DMS 273 (cell line): ENCODE measurements at regions not wholly inside any gene's neighbourhood (a gene's known extent, or its start where the extent isn't known, plus 50 kb on each side); places are given as distances from the start of the nearest gene placed in this dataset.

ENCODE experiments used
- DNase-seq: peaks from one replicate; lab custom pipeline; 2025; ENCODE audit not compliant: unreplicated experiment; lab: John Stamatoyannopoulos, UW

DNA sequence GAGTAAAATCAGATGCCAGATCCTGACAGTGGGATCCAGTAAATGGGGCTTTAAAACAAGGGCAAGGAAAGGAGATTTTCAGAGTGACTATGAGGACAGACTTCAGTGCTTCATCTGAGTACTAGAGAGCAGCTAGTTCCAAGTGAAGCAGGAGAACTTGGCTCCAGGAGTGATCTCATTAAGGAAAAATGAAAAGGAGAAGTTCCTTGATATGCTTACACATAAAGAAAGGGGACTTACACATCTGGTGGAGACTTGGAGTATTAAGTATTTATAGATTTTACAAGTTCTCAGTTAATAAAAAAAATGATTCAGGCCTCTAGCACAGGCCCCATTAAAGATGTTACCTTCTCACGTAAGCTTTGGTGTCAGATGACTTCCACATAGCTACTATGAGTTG, 105.8 kb downstream of the ICOS start:
- DNase-seq = no peak

DNA sequence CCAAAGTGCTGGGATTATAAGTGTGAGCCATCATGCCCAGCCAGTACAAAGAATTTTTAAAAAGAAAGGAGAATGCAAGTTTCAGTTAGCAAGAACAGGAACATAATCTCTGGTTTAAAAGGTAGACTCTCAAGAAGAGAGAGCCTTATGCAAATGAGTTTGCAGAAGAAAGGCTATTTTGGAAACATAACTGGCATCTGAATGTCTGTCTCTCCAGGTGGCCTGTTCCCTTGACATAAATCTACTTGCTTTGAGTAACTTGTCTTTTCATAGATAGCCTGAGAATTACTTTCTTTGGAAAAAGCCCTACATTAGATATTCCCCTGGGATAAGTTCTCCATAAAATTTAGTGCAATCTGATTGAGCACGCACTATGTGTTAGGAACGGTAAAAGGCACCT, 109.6 kb downstream of the ICOS start:
- DNase-seq = no peak

DNA sequence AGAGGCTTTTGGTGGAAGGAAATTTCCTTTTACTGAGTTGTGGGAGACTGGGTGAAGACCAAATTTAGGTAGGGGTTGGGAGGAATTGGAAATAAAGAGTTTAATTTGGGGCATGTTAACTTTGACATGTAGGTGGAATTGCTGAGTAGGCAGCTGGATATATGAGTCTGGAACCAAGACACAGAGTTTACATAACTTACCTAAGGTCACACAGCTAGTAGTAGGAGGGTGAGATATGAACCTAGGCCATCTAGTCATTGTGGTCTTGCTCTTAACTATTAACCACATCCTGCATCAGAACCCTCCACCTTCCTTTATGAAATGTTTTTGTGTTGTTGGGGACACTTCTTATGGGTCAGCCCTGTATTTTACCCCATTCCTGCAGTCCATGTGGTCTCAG, 113.1 kb downstream of the ICOS start:
- no peak for DNase-seq

DNA sequence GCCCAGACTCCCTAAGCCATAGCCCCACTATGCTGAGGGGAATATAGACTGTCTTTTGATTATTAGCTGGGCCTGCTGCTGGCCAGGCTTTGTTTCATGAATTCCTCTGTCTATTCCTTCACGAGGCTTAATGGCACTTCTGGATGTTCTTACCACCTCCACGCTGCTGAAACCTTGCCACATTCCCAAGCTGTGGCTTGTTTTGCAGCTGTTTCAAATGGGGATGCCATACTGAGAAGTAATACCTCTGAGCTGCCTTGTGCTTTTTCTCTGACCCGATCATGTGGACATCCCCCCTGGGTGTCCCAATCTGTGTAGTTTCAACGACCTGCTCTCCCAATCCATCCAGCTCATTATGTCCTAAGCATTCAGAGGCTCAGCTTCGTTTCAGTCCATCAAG, 114.1 kb downstream of the ICOS start:
- DNase-seq = no peak

DNA sequence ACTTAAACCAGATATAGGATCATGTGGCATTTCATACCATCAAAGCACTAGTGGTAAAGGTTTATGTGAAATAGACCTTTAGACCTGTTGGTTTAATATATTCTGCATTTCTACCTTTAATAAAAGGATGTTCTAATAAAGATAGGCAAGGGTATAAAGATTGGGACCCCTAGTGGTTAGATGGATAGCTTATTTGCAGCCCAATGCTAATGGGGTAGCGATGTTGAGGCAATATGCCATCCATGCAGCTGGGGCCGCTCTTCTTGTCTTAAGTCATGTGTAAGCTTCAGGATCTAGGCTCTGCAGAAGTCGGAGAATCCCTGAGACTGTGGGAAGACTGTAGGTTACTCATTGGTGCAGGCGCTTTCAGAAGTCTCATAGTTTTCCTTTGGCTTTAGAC, 114.9 kb downstream of the ICOS start:
- DNase-seq = peak; percentile 22

DNA sequence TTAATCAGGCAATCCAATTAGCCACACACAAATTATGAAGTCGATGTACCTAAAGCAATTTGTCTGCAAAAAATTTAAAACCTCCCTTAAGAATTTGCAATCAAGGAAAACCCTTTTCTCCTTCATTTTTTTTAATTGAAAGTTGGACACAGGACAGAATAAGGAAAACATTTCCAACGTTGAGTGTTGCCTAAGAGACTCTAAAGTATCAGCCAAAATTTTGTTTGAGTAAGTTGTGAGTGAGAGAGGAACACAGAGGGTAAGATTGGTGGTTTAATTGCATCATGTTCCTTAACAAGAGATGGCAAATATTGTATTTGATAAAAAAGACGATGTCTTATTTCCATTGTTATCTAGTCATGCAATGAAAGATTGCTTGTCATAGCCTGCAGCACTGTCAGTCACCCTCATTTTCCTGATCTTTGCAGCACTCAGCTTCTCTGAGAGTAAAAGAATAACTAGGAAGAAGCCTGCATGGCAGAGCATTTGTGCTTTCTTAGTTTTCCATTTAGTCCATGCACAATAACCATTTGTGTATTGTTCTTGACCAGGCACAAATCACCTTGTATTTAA, 115.5 kb downstream of the ICOS start:
- DNase-seq = no peak

DNA sequence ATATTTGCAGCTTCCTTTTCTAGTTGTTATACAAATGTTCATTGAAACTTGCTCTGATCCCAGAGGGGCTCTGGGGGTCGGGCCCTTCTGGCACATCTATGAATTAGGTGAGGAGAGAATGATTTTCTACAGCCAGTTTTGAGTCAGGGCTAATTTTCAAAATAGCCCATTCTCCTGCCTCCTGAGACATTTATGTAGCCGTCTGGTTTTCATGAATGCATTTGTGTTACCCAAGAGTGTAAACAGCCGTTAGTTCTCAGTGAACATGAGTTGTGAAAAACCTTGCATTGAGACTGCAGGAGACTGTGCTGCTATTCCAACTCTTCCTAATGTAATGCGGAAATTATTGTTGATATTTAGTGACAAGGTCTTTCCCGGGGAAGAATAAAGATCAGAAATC, 122.5 kb downstream of the ICOS start:
- DNase-seq = no peak

DNA sequence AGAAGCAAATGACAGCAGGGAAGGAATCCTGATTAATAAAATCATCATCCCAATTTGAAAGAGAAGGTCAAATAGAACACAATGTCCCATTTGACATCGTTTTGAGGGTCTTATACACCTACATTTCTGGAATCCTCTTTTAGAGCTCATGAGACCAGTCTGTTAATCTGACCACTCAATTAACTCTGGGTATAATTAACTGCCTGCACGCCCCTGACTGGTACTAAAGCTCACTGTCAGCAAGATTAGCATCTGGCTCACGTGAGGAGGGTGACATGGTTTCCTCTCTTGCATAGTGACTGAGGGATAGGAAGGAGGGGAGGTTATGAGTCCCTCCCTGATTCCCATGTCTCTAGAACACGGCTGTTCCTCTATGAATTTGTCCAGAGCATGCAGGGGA, 124.3 kb downstream of the ICOS start:
- peak; percentile 64 for DNase-seq

DNA sequence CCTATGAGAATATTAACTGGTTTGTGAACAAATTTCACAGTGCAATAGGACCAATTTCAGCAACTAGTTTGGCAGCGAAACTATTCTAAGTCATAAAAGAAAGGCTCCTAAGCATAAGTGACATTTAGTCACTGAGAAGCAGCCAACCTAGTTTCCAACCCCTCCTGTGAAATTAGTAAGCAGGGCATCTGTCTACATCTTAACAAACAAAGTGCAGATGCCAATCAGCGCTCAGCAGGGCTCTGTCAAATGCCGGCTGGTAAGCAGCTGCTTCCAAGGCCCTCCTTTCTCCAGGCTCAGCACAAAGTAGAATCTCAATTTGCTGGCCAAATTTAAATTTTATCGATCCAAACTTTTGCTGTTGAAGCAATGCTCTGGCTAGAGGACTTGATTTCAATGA, 124.7 kb downstream of the ICOS start:
- DNase-seq = peak; percentile 89

DNA sequence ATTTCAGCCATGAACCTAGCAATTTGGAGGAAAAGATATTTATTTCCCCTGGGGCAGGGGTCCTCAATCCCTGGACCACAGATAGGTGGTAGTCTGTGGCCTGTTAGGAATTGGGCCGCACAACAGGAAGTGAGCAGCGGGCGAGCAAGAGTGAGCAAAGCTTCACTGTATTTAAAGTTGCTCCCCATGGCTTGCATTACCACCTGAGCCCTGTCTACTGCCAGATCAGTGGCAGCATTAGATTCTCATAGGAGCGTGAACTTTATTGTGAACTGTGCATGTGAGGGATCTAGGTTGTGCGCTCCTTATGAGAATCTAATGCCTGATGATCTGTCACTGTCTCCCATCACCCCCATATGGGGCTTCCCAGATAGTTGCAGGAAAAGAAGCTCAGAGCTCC, 127.6 kb downstream of the ICOS start:
- DNase-seq = no peak

DNA sequence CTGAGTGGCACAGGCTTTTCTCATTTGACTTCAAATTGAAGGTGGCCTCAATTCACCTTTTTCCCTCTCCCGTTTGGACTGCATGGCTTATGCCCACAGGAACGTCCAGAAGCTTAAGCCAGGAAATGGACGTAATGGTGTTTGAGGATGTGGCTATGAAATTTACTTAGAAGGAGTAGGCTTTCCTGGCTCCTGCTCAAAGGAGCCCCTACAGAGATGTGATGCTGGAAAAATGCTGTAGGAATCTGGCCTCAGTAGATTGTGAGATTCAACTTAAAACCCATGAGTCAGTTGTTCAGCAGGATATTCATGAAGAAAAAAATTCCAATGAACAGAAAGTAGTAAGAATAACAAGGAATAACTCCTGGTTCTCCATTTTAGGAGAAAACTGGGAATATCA, 129.0 kb downstream of the ICOS start:
- DNase-seq = no peak

DNA sequence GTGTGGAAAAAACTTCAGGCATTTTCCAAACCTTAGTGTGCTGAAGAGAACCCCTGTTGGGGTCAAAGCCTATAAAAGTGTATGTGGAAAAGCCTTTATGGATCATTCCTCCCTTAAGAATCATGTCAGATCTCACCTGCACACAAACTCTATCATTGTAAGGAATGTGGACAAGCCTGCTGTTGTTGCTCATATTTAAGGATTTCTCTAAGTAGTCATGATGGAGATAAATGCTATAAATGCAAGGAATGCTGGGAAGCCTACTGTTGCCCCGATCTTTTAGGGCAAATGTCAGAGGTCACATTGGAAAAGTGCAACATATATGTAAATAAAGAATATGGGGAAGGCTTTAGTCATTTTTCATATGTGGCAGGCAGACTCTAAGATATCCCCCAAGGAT, 129.5 kb downstream of the ICOS start:
- no peak for DNase-seq

DNA sequence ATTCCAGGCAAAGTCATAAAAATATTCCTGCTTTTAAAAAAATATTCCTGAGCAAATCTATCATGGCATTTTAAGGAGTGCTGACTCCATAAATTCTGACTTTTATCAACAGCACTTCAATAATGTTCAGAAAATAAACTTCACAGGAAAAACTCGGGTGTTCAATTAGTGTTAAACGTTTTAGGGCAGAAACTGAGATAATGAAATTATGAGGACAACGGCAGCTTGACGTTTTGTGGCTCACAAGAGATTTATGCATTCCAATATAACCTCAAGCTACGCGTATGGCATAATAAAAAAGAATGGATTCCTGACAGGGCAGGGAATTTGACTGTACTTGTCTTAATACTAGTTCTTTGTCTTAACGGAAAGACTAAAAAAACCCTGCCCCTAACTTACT, 133.2 kb downstream of the ICOS start:
- no peak for DNase-seq

DNA sequence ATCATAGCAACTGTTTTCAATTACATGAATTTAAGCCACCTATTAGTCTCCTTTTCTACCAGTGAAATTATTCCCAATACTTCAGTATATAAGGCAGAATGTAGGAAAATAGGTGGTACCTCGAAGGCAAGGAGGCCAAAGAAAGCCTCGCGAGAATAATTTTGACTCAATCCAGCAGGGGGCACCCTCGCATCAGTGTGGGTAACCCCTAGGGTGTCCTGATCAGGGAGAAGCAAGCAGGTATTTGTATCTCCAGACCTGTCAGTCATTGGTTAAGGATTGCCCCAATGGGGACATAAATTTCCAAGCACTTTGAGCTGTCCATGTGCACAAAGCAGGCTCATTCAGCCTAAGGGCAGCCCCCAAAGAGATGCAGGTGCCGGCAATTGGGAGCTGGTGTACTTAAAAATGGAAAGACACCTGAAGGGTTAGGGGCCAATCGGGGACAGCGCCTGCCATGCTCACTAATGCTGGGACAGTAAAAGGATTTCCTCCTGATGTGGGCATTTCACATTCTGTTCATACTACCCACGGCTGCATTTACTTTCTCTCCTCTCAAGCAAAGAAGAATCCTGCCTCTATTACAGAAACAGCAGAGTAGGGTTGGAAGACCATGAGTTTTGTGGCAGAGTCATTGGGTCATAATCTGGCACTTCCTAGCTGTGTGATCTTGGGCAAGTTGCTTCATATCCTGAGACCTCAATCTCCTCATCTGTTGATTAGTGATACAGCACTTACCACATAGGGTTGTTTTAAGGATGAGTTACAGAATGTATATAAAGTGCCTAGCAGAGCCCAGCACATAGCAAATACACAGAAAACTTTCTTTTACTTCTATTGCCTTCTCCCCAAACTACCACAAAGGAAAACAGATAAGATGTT, 136.1 kb downstream of the ICOS start:
- DNase-seq = peak; percentile 61

DNA sequence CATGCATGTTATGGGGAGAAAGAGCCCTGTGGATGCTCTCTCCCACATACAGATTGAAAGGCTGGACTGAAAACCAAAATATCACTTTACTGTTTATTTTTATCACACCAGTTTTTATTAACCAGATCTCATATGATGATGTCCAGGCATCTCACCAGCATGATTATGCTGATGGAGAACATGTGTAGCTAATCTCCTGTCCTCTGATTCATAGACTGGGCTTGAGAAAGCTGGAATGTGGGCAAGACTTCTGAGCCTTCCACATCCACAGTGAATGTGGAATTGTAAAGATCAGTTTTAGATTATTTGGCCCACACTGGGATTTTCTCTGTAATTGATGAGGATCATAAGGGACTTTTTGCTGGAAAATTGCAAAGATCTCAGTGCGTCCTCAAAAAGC, 137.9 kb downstream of the ICOS start:
- no peak for DNase-seq

DNA sequence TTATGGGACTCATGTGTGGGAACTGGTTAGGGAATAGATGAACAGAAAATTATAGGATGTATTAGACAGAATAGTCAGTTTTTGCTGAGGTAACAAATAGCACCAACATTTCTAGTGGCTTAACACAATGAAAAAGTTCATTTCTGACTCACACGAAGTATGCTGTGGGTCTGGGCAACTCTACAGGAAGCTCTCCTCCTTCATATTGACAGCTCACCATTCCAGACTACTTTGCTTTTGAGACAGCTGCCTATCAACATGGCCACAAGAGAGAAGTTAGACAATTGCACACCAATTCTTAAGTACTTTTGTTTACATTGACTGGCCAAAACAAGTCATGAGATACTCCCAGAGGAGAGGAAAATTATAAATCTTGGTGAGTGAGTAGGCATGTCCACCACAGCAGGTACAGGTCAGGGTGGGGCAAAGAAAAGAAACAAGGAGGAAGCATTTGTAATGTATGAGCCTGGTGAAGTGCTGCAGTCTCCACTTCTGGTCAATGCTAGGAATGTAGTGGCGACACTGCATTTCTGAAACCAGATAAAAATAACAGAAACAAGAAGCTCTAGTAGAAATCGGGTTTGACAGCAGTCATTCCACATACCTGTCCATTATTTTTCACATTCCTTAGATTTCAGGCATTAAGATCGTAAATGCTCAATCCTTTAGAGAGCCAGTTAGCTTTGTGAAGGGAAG, 141.6 kb downstream of the ICOS start:
- DNase-seq = no peak

DNA sequence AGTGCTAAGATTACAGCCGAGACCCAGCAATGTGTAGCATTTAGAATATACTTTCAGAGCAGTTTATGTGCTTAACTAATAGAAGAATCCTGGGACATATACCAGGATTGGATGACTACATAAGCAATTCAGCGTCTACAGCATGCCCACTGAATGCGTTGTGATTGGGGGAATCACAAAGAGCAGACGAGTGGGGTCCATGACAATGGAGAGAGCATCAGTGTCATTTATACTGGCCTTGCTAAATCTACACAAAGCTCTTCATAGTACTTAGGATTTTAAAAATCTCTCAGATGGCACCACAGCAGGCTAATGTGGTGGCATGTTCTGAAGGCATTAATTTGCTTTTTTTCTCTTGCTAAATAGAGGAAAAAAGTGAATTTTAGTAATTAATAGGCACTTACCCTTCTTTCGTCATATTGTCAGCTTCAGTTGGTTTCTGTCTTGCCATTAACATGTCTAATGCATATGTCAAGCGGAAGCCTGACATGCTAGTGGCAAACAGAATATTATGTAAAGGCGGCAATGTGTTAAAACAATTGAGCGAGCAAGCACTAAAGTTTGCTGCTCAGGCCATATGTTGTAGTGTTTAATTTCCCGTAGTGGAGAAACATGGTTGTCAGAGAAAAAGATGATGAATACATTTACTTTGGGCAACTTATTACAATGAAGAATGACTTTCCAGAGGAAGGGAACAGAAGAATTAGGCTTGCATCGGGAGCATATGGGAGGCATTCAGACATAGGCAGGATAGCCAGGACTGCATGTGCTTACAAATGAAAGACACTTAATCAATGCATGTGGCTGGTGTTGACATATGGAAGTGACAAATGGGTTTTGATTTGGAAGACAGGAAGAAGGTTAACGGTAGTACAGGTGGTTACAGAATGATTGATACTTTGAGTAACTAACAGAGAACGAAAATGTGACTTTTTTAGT, 145.2 kb downstream of the ICOS start:
- DNase-seq = peak; percentile 4

DNA sequence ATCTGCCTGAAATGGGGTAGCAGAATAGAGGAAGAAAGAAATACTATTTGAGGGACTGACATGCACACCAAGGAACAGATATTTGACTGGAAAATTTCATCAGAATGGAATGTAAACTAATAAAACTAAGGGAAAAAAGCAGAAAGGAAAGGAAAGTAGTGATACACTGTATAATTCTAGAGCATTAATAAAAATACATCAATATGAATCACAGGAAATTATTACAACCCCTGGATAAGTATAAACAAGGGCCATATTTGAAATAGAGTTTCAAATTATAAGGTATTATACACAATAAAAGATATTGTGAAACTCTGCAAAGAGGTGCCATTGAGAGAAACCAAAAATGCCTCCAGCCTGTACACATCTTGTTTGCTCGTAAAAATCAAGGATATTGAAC, 149.6 kb downstream of the ICOS start:
- no peak for DNase-seq

DNA sequence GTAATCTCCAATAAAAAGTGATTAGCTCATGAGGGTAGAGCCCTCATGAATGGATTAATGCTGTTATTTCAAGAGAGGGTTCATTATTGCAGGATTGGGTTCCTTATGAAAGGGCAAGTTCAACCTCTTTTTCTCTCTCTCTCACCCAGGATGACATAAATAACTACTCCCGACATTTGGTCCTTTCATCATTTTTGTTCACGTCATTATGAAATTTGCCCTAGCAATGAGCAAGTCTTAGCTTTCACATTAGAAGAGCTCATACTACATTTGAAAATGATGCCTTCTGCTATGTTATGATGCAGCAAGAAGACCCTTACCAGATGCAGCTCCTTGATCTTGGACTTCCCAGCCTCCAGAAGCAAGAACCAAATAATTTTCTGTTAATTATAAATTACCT, 152.5 kb downstream of the ICOS start:
- DNase-seq = no peak

DNA sequence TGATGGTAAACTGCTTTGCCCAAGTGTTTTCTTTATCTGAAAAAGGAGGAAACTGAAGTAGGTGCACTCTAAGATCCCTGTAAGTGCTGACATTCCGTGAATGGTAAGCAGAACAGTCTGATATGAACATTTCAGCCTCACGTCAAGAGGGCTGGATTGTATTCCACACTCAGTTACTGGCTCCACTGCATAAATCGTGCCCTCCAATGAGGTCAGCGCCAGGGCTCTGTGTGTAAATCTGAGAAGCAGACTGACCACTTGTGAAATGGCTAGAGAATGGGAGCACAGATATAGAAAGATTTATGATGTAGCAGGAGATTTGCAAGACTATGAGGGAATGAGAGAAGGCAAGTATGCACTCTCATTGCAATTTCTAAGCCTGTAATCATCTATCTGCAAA, 153.0 kb downstream of the ICOS start:
- DNase-seq = no peak

DNA sequence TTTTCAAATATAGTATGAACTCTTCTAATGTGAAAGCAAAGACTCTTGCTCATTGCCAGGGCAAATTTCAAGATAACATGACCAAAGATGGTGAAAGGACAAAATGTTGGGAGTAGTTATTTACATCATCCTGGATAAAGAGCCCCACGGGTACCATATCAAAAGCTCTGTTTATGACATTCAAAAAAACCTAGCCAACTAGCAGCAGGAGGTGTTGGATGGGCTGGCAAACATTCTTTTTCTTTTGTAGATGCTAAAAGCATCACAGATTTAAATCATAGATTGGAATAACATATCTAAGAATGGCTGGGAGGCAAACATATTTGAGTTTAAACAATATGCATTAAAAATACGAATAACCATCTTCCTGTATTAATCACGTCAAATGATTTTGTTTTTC, 153.5 kb downstream of the ICOS start:
- no peak for DNase-seq
